ENCODE measurements at regions not wholly inside any gene's neighbourhood (a gene's known extent, or its start where the extent isn't known, plus 50 kb on each side); places are given as distances from the start of the nearest gene placed in this dataset.

DNA sequence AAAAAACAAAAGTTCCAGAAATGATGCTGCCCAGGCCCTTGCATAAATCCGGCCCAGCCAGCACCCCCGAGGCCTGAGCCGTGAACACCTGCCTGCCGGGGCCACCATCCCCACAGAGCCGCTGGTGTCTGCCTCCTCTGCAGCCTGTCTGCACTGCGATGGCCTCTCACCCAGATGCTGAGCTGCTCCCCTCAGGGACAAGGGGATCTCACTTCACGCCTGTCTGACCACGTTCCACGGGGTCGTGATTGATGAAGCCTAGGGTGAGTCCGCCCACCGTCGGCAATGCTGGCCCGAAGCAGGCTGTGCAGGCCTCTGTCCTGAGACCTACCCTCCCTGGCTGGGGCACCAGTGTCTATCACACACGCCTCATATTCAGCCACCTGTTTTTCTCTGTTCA lies 444.2 kb downstream of the EIPR1 start:
- H3K27ac ChIP-seq = no peak overlapping the region
- intact Hi-C loops (cut with DNase I) = no loop called here
- H3K4me3 ChIP-seq = no peak overlapping the region
- H3K27me3 ChIP-seq = no peaks in the 10 kb centered on the region
- TF ChIP-seq EP300 (IDR thresholded peaks at IDR 0.05) (no peak), POLR2AphosphoS5 (IDR thresholded peaks at IDR 0.05) (no peak), POLR2A (IDR thresholded peaks at IDR 0.05) (no peak)
- TF ChIP-seq, protein P1, sequence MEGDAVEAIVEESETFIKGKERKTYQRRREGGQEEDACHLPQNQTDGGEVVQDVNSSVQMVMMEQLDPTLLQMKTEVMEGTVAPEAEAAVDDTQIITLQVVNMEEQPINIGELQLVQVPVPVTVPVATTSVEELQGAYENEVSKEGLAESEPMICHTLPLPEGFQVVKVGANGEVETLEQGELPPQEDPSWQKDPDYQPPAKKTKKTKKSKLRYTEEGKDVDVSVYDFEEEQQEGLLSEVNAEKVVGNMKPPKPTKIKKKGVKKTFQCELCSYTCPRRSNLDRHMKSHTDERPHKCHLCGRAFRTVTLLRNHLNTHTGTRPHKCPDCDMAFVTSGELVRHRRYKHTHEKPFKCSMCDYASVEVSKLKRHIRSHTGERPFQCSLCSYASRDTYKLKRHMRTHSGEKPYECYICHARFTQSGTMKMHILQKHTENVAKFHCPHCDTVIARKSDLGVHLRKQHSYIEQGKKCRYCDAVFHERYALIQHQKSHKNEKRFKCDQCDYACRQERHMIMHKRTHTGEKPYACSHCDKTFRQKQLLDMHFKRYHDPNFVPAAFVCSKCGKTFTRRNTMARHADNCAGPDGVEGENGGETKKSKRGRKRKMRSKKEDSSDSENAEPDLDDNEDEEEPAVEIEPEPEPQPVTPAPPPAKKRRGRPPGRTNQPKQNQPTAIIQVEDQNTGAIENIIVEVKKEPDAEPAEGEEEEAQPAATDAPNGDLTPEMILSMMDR (IDR thresholded peaks at IDR 0.05) = no peak
- DNase-seq = no peak
- H3K36me3 ChIP-seq = no peaks in the 10 kb centered on the region
- H3K9me3 ChIP-seq = peaks cover 0 to 4% (median 1%) of the 10 kb centered on the region in 4 donors
- no peaks in the 10 kb centered on the region for H3K4me1 ChIP-seq
- WGBS, 2 donors = 76 to 79% methylated on average over 15 of the region's 15 CpGs

DNA sequence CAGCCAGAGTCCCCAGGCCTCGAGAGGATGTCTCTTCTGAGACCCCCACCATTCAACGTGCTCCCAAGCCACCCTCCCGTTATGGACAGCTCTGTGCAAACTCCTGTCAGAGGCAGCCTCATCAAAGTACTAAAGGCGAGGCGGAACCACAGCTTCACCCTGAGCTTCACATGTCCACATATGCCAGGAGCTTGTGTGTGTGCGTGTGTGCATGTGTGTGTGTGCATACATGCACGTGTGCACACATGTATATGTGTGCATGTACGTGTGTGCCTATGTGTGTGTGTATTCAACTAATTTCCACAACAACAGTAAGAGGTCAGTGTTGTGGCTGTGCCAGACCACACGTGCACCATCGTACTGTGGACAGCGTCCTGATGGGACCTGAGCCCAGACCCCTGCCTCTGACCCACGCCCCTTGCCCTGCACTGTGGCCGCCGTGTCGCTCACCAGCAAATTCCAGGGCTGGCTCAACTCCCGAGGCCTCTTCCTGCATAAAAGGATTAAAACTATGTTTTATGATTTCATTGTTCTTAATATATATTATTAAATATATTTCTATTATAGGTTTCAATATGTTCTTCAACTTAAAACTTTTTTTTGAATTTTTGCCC lies 444.8 kb downstream of the EIPR1 start:
- Histone ChIP-seq H3K27me3 (no peaks in the 10 kb centered on the region), H3K36me3 (no peaks in the 10 kb centered on the region), H3K4me1 (no peaks in the 10 kb centered on the region), H3K4me3 (no peak overlapping the region), H3K27ac (no peak overlapping the region), H3K9me3 (peaks cover 0 to 4% (median 1%) of the 10 kb centered on the region in 4 donors)
- intact Hi-C loops (cut with DNase I) = no loop called here
- DNase-seq = no peak
- 85 to 87% methylated on average over 16 of the region's 16 CpGs for WGBS, 2 donors
- TF ChIP-seq POLR2AphosphoS5 (IDR thresholded peaks at IDR 0.05) = no peak
- TF ChIP-seq, protein P1 (IDR thresholded peaks at IDR 0.05) = no peak
- no peak for TF ChIP-seq POLR2A (IDR thresholded peaks at IDR 0.05)
- no peak for TF ChIP-seq EP300 (IDR thresholded peaks at IDR 0.05)

DNA sequence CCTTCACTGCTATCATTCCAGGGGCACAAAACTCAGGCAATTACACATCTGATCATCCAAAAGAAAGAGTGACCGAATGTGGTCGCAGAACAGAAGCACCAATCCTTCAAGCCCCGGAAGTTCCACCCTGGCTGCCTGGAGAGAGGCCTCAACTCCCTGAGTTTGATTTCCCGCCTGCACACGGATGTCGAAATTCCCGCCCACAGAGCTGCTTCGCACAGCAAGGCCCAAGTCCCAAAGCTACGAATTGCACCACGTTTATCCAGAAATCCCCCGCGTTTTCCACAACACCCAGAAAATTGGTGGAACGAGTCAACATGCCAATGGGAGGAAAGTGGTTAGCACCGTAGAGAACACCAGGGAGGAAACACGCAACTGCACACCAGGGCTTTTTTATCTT lies 445.4 kb downstream of the EIPR1 start:
- H3K27me3 ChIP-seq = no peaks in the 10 kb centered on the region
- H3K9me3 ChIP-seq = peaks cover 0 to 4% (median 1%) of the 10 kb centered on the region in 4 donors
- TF ChIP-seq, protein P1 (IDR thresholded peaks at IDR 0.05) = no peak
- intact Hi-C loops (cut with DNase I) = no loop called here
- DNase-seq = no peak
- 77 to 84% methylated on average over 15 of the region's 15 CpGs for WGBS, 2 donors
- H3K4me1 ChIP-seq = no peaks in the 10 kb centered on the region
- H3K27ac ChIP-seq = no peak overlapping the region
- H3K36me3 ChIP-seq = no peaks in the 10 kb centered on the region
- no peak overlapping the region for H3K4me3 ChIP-seq

DNA sequence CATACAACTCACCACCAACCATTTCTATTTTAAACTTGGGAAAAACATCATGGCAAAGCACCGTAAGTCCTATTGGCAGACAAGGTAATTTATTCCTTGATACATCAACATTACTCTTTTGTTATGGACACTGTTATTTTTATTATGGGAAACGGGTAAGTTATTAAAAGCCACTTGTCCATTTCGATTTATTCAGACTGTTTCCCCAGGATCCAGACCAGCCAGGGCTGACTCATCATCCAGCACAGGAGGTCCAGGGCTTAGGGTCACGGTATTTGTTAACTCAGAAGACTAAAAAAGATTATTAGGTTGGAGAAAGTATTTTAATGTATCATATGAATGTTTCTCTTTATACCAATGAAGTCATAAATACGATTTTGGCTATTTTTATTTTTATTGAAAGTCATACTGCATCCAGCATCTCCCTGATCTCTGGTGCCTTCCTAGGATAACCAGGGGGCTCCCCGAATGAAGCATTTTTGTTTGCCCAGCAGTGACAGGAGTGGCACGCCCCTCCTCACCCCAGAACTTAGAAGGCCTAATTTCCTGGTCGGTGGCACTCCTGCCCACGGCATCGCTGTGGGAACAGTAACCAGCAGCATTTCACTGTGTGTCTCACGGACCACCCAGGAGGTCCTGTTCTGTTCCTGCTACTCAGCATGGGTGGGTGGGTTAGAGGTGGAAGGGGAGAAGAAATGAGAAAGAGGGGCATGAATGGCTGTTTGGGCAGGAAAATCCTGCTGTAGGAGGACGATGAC lies 446.1 kb downstream of the EIPR1 start:
- Histone ChIP-seq H3K27me3 (no peaks in the 10 kb centered on the region), H3K27ac (no peak overlapping the region), H3K36me3 (no peaks in the 10 kb centered on the region), H3K9me3 (peaks cover 0 to 4% (median 1%) of the 10 kb centered on the region in 4 donors), H3K4me3 (no peak overlapping the region), H3K4me1 (no peaks in the 10 kb centered on the region)
- no peak for DNase-seq
- 79 to 81% methylated on average over 12 of the region's 12 CpGs for WGBS, 2 donors
- TF ChIP-seq POLR2AphosphoS5 (IDR thresholded peaks at IDR 0.05) = no peak
- no peak for TF ChIP-seq POLR2A (IDR thresholded peaks at IDR 0.05)
- TF ChIP-seq EP300 (IDR thresholded peaks at IDR 0.05) = no peak
- TF ChIP-seq, protein P1 (IDR thresholded peaks at IDR 0.05) = no peak
- intact Hi-C loops (cut with DNase I) = no loop called here

Data from sigmoid colon (tissue), 6 donors.